ENCODE measurements at regions not wholly inside any gene's neighbourhood (a gene's known extent, or its start where the extent isn't known, plus 50 kb on each side); places are given as distances from the start of the nearest gene placed in this dataset.

DNA sequence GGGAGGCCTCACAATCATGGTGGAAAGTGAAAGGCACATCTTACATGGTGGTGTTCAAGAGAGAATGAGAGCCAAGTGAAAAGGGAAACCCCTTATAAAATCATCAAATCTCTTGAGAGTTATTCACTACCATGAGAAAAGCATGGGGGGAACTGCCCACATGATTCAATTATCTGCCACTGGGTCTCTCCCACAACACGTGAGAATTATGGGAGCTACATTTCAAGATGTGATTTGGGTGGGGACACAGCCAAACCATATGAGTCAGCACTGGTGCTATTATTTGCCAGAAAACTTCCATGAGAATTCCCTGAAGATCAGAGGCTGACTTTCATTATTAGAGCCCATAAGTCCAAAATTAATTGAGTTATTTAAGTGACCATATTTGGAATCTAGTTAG is 1001.2 kb upstream of the POT1 start:
- TF ChIP-seq EZH2 (IDR thresholded peaks at IDR 0.05; ENCODE audit: insufficient read depth, poor library complexity, severe bottlenecking) (no peak), EZH2phosphoT487 (IDR thresholded peaks at IDR 0.05; ENCODE audit: insufficient read depth, low read depth) (no peak)
